ENCODE measurements at regions not wholly inside any gene's neighbourhood (a gene's known extent, or its start where the extent isn't known, plus 50 kb on each side); places are given as distances from the start of the nearest gene placed in this dataset.
"Not testable (repeated sequence)": the region's sequence is repeated elsewhere in the genome, so short reads cannot be mapped to it uniquely, and the experiment has no call there.

GRCh38 chr5:135776457-135776856, 58.0 kb upstream of the SLC25A48 start:
- intact Hi-C loops (cut with DNase I, micrococcal nuclease), result no loop called here
- Mint-ChIP-seq H3K27ac (no peak overlapping the region), H3K9me3 (ENCODE audit: low read depth) (no peaks in the 10 kb centered on the region), H3K4me1 (no peaks in the 10 kb centered on the region), H3K36me3 (ENCODE audit: low read depth) (no peaks in the 10 kb centered on the region), H3K4me3 (no peak overlapping the region), H3K27me3 (peaks cover 10% of the 10 kb centered on the region)
- CTCF ChIA-PET, result no interaction called here
- DNase-seq (no peak), ATAC-seq (no peak)
- POLR2A ChIA-PET, result no interaction called here

DNA sequence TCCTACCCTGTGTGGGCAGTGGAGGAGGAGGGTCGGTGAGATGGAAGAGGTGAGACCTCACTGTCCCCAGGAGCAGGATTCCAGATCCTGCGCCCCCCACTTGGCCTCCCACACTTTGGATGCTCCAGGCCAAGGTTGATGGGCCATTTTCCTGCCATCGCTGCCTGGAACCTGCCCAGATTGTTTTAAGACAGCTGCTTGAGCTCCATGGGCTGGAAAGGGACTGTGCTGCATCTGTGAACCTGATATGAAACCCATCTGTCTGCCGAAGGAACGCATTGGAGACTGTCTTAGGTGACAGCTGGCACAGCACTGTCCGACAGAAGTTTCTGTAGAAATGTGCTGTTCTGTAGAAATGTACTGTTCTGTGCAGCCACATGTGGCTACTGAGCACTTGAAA, 72.7 kb upstream of the SLC25A48 start:
- CTCF ChIA-PET, result no interaction called here
- no peak overlapping the region for H3K27ac Mint-ChIP-seq
- intact Hi-C loops (cut with DNase I, micrococcal nuclease), result no loop called here
- no peaks in the 10 kb centered on the region for H3K9me3 Mint-ChIP-seq (ENCODE audit: low read depth)
- POLR2A ChIA-PET, result no interaction called here
- no peak overlapping the region for H3K4me3 Mint-ChIP-seq
- no peaks in the 10 kb centered on the region for H3K27me3 Mint-ChIP-seq
- ATAC-seq (no peak), DNase-seq (no peak)
- H3K36me3 Mint-ChIP-seq (ENCODE audit: low read depth), result no peaks in the 10 kb centered on the region
- H3K4me1 Mint-ChIP-seq, result no peaks in the 10 kb centered on the region

- no peaks in the 10 kb centered on the region for H3K4me1 Mint-ChIP-seq
- intact Hi-C loops (cut with DNase I, micrococcal nuclease), result no loop called here
- POLR2A ChIA-PET, result no interaction called here
Measured at GRCh38 chr5:135759149-135759784, 75.2 kb upstream of the SLC25A48 start.

GRCh38 chr5:135753990-135754389, 80.5 kb upstream of the SLC25A48 start:
- Mint-ChIP-seq H3K9me3 (ENCODE audit: low read depth) (no peaks in the 10 kb centered on the region), H3K4me3 (no peak overlapping the region), H3K27me3 (no peaks in the 10 kb centered on the region), H3K36me3 (ENCODE audit: low read depth) (no peaks in the 10 kb centered on the region), H3K4me1 (no peaks in the 10 kb centered on the region), H3K27ac (no peak overlapping the region)
- ATAC-seq (peak; percentile 71), DNase-seq (no peak)
- POLR2A ChIA-PET, result no interaction called here
- intact Hi-C loops (cut with DNase I, micrococcal nuclease), result no loop called here
- CTCF ChIA-PET, result no interaction called here

More at GRCh38 chr5:135759149-135759784, 75.2 kb upstream of the SLC25A48 start:
- no peak overlapping the region for H3K27ac Mint-ChIP-seq
- no peaks in the 10 kb centered on the region for H3K36me3 Mint-ChIP-seq (ENCODE audit: low read depth)
- no peak for DNase-seq
- CTCF ChIA-PET, result no interaction called here
- H3K27me3 Mint-ChIP-seq, result no peaks in the 10 kb centered on the region
- no peaks in the 10 kb centered on the region for H3K9me3 Mint-ChIP-seq (ENCODE audit: low read depth)
- peak; percentile 61 for ATAC-seq
- H3K4me3 Mint-ChIP-seq, result no peak overlapping the region

DNA sequence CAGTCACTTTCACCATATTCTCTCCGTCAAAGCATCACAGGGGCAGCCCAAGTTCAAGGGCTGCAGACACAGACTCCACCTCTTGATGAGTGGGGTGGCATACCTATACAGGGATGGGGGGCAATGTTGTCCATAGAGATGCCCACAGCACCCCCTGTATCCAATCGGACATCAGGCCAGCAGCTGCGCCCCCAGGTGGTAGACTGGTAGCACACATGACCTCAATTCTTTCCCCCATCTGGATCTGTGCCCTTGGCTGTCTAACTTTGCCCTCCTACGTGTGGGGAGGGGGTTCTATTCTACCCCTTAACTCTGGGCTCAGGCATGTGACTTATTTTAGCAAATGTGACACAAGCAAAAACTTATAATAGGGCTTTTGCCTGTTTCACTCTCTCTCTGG, 84.0 kb upstream of the SLC25A48 start:
- H3K27me3 Mint-ChIP-seq, result peaks cover 2% of the 10 kb centered on the region
- no peak overlapping the region for H3K4me3 Mint-ChIP-seq
- no peak for ATAC-seq
- CTCF ChIA-PET, result no interaction called here
- H3K27ac Mint-ChIP-seq, result no peak overlapping the region
- H3K36me3 Mint-ChIP-seq (ENCODE audit: low read depth), result no peaks in the 10 kb centered on the region
- no peak for DNase-seq
- H3K9me3 Mint-ChIP-seq (ENCODE audit: low read depth), result no peaks in the 10 kb centered on the region
- POLR2A ChIA-PET, result no interaction called here
- intact Hi-C loops (cut with DNase I, micrococcal nuclease), result no loop called here
- H3K4me1 Mint-ChIP-seq, result no peaks in the 10 kb centered on the region

GRCh38 chr5:135747824-135748223, 86.6 kb upstream of the SLC25A48 start:
- ChIA-PET CTCF (no interaction called here), POLR2A (no interaction called here)
- Mint-ChIP-seq H3K4me3 (no peak overlapping the region), H3K27me3 (peaks cover 4% of the 10 kb centered on the region), H3K36me3 (ENCODE audit: low read depth) (no peaks in the 10 kb centered on the region), H3K9me3 (ENCODE audit: low read depth) (no peaks in the 10 kb centered on the region), H3K4me1 (no peaks in the 10 kb centered on the region), H3K27ac (no peak overlapping the region)
- intact Hi-C loops (cut with DNase I, micrococcal nuclease), result no loop called here
- DNase-seq (no peak), ATAC-seq (no peak)

DNA sequence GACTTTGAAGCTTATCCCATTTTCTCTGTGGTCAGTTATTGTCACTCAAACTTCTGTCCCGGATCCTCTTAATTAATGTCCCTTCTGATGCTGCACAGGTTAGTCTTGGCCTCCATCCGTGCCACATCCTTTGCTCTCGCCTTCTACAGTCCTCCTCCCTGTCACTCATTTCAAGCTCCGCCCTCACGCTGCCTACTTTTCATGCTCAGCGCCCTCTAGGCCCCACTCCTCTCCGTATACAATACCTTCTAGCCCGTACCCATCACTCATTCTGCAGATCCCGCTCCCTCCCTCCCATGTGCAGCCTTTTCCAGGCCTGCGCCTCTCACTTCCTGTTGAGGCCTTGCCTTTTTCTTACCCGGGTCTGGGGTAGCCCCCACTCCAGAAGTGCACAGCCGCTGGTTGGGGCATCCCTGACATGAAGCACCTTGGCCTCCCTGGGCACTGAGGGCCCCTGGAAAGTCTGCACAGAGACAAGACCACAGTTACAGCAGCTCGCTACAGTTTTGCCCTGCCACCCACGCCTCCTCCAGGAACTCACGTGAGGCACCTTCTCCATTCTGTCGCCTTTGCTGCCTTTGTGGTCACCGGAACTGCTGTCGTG, 88.5 kb upstream of the SLC25A48 start:
- intact Hi-C loops (cut with DNase I, micrococcal nuclease), result no loop called here
- no peak overlapping the region for H3K27ac Mint-ChIP-seq
- CTCF ChIA-PET, result no interaction called here
- DNase-seq (peak; percentile 15), ATAC-seq (no peak)
- no peaks in the 10 kb centered on the region for H3K9me3 Mint-ChIP-seq (ENCODE audit: low read depth)
- H3K36me3 Mint-ChIP-seq (ENCODE audit: low read depth), result no peaks in the 10 kb centered on the region
- H3K4me1 Mint-ChIP-seq, result no peaks in the 10 kb centered on the region
- H3K27me3 Mint-ChIP-seq, result peaks cover 4% of the 10 kb centered on the region
- POLR2A ChIA-PET, result no interaction called here
- no peak overlapping the region for H3K4me3 Mint-ChIP-seq

DNA sequence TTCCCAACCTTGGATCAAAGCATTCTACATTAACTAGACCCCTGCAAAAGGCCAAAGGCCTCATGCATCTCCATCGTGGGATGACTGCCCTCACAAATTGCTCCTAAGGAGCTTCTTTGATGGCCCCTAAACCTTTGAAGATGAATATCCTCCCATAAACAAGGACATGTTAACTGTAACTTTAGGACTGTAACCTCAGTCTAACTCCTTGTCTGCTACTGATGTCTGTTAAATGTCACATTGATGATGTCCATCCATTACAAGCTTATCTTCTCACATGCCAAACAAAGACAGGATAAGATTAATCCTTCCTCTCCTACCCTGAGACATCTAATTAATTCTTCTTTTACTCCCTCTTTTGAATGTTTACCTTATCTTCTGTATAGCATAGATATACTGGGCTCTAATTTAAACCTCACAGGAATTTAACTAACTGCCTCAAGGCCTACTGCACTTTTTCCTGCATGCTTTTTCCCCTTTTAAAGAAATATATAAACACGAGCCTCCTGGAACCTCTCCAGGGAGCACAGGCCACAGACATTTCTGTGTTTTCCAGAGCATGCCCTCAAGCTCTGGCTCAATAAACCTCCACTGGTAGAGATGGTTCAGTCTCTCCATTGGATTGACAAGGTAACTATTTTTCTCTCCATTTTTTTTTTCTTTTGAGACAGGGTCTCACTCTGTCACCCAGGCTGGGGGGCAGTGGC, 90.6 kb upstream of the SLC25A48 start:
- ATAC-seq (no peak), DNase-seq (no peak)
- H3K36me3 Mint-ChIP-seq (ENCODE audit: low read depth), result no peaks in the 10 kb centered on the region
- CTCF ChIA-PET, result interaction anchor here (0.9 kb wide), 1 partner anchor 86 kb away, joined by 3 read pairs; no protein-coding TSS in a partner anchor
- no peak overlapping the region for H3K27ac Mint-ChIP-seq
- intact Hi-C loops (cut with DNase I, micrococcal nuclease), result no loop called here
- H3K4me3 Mint-ChIP-seq, result no peak overlapping the region
- peaks cover 4% of the 10 kb centered on the region for H3K27me3 Mint-ChIP-seq
- no peaks in the 10 kb centered on the region for H3K4me1 Mint-ChIP-seq
- POLR2A ChIA-PET, result no interaction called here
- H3K9me3 Mint-ChIP-seq (ENCODE audit: low read depth), result no peaks in the 10 kb centered on the region

DNA sequence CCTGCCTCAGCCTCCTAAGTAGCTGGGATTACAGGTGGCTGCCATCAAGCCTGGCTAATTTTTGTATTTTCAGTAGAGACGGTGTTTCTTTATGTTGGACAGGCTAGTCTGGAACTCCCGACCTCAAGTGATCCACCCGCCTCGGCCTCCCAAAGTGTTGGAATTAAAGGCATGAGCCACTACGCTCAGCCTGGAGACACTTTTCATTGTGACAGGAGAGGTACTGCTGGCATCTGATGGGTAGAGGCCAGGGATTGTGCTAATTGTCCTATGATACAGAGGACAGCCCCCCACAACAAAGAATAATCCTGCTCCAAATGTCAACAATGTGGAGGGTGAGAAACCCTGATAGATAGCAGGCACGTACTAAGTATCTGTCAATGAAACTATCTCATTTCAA, 91.3 kb upstream of the SLC25A48 start:
- H3K4me1 Mint-ChIP-seq, result no peaks in the 10 kb centered on the region
- H3K9me3 Mint-ChIP-seq (ENCODE audit: low read depth), result no peaks in the 10 kb centered on the region
- intact Hi-C loops (cut with DNase I, micrococcal nuclease), result no loop called here
- no peak overlapping the region for H3K27ac Mint-ChIP-seq
- ChIA-PET POLR2A (no interaction called here), CTCF (interaction anchor here (0.9 kb wide), 1 partner anchor 87 kb away, joined by 3 read pairs; no protein-coding TSS in a partner anchor)
- H3K36me3 Mint-ChIP-seq (ENCODE audit: low read depth), result no peaks in the 10 kb centered on the region
- ATAC-seq (no peak), DNase-seq (no peak)
- H3K27me3 Mint-ChIP-seq, result peaks cover 4% of the 10 kb centered on the region
- H3K4me3 Mint-ChIP-seq, result no peak overlapping the region

DNA sequence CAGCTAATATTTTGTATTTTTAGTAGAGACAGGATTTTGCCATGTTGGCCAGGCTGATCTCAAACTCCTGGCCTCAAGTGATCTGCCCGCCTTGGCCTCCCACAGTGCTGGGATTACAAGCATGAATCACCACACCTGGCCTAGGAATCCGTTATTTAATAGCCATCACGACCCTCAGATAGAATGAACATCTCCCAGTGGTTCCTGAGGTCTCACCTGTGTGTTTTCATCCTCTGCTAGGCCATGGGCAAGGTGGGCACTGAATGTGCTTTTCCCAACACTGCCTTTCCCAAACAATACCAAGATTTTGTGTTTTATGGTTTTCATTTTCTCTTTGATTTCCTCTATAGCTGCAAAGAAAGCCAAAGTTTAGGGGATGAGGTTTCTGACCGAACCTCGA, 92.2 kb upstream of the SLC25A48 start:
- H3K4me3 Mint-ChIP-seq; ATAC-seq; H3K36me3 Mint-ChIP-seq (ENCODE audit: low read depth); H3K9me3 Mint-ChIP-seq (ENCODE audit: low read depth); POLR2A ChIA-PET; H3K27ac Mint-ChIP-seq; H3K4me1 Mint-ChIP-seq; intact Hi-C loops (cut with DNase I, micrococcal nuclease); DNase-seq; CTCF ChIA-PET; H3K27me3 Mint-ChIP-seq: not testable (repeated sequence)

DNA sequence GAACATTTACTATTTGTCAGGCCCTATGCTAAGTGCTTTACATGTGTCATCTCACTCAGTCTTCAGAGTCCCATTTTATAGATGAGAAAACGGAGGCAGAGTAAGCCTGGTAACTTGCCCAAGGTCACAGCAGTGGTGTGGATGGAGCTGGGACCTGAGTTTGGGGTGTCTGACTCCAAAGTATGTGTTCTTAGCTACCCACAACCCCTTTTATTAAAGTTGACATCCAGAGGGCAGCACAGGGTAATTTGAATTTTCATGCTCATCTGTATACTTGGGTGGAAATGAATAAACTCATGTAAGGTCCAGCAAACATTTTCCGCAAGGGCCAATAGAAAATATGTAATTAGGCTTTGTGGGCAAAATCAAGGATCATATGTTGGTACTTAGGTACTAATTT, 93.4 kb upstream of the SLC25A48 start:
- no peaks in the 10 kb centered on the region for H3K36me3 Mint-ChIP-seq (ENCODE audit: low read depth)
- ATAC-seq (no peak), DNase-seq (no peak)
- H3K4me1 Mint-ChIP-seq, result no peaks in the 10 kb centered on the region
- ChIA-PET POLR2A (no interaction called here), CTCF (interaction anchor here (0.6 to 1.0 kb wide), 2 partner anchors 89 to 470 kb away, joined by 3 read pairs; no protein-coding TSS in a partner anchor)
- H3K27ac Mint-ChIP-seq, result no peak overlapping the region
- no peak overlapping the region for H3K4me3 Mint-ChIP-seq
- intact Hi-C loops (cut with DNase I, micrococcal nuclease), result no loop called here
- H3K9me3 Mint-ChIP-seq (ENCODE audit: low read depth), result no peaks in the 10 kb centered on the region
- H3K27me3 Mint-ChIP-seq, result peaks cover 5% of the 10 kb centered on the region

- H3K36me3 Mint-ChIP-seq (ENCODE audit: low read depth), result no peaks in the 10 kb centered on the region
- ATAC-seq (no peak), DNase-seq (no peak)
- POLR2A ChIA-PET, result no interaction called here
- H3K27ac Mint-ChIP-seq, result no peak overlapping the region
- intact Hi-C loops (cut with DNase I, micrococcal nuclease), result no loop called here
- no peak overlapping the region for H3K4me3 Mint-ChIP-seq
- peaks cover 8% of the 10 kb centered on the region for H3K27me3 Mint-ChIP-seq
- CTCF ChIA-PET, result interaction anchor here (0.6 to 1.0 kb wide), 3 partner anchors 90 to 471 kb away, joined by 3 read pairs; no protein-coding TSS in a partner anchor
- no peaks in the 10 kb centered on the region for H3K4me1 Mint-ChIP-seq
- H3K9me3 Mint-ChIP-seq (ENCODE audit: low read depth), result no peaks in the 10 kb centered on the region
Measured at GRCh38 chr5:135740475-135740874, 94.0 kb upstream of the SLC25A48 start.

All from activated CD4-positive, alpha-beta T cell treated with anti-CD3 and anti-CD28 coated beads for 36 hours (primary cell).